ENCODE measurements at regions not wholly inside any gene's neighbourhood (a gene's known extent, or its start where the extent isn't known, plus 50 kb on each side); places are given as distances from the start of the nearest gene placed in this dataset.

DNA sequence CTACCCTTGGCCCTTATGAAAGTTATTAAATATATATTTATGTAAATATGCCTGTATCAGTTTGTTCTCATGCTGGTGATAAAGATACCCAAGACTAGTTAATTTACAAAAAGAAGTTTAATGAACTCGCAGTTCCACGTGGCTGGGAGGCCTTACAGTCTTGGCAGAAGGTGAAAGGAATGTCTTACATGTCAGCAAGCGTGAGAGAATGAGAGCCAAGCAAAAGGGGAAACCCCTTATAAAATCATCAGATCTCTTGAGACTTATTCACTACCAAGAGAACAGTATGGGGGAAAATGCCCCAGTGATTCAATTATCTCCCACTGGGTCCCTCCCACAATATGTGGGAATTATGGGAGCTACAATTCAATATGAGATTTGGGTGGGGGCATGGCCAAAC, 506.0 kb upstream of the ATXN8OS start:
- no peak overlapping the region for H3K4me3 ChIP-seq (ENCODE audit: low read length)
- no peak for DNase-seq (ENCODE audit: low read depth)
- TF ChIP-seq, protein P1, sequence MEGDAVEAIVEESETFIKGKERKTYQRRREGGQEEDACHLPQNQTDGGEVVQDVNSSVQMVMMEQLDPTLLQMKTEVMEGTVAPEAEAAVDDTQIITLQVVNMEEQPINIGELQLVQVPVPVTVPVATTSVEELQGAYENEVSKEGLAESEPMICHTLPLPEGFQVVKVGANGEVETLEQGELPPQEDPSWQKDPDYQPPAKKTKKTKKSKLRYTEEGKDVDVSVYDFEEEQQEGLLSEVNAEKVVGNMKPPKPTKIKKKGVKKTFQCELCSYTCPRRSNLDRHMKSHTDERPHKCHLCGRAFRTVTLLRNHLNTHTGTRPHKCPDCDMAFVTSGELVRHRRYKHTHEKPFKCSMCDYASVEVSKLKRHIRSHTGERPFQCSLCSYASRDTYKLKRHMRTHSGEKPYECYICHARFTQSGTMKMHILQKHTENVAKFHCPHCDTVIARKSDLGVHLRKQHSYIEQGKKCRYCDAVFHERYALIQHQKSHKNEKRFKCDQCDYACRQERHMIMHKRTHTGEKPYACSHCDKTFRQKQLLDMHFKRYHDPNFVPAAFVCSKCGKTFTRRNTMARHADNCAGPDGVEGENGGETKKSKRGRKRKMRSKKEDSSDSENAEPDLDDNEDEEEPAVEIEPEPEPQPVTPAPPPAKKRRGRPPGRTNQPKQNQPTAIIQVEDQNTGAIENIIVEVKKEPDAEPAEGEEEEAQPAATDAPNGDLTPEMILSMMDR (IDR thresholded peaks at IDR 0.05; ENCODE audit: insufficient read depth, low read depth, low read length, missing control alignments), result no peak

DNA sequence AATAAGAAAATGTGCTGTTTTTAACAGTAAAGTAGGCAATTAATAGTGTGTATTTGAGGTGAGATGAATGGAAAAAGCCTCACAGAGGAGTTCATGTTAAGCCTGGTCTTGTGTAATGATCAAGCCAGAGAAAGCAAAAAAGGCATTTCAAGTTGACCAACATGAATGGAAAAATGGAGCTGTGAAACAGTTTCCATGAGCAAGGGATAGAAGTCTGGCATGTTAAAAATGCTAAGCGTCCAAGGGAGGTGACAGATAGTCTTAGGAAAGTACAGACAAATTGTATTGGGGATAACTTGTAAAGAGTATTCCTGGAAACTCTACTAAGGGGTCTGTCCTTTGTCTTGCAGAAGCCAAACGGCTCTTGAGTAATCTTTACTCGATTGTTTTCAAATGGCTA, 506.8 kb upstream of the ATXN8OS start:
- no peak for DNase-seq (ENCODE audit: low read depth)
- no peak overlapping the region for H3K4me3 ChIP-seq (ENCODE audit: low read length)
- TF ChIP-seq, protein P1 (IDR thresholded peaks at IDR 0.05; ENCODE audit: insufficient read depth, low read depth, low read length, missing control alignments), result no peak

DNA sequence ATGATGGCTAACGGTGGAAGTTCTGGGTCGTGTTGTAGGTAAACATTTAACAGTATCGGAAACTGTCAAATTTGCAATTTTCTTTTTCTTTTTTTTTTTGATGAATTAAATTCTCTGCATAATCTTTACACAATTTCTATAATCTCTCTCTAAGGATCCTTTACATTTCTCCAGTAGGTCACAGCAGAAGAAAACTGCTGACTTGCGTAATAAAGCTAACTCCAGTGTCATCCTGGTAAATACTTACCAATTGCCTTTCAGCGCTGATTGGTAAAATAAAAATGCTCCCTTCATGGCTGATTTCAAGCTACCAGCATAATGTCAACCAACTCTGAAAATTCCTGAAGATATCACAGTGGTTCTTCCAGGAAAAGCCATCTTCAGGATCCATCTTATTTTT, 510.5 kb upstream of the ATXN8OS start:
- no peak overlapping the region for H3K4me3 ChIP-seq (ENCODE audit: low read length)
- TF ChIP-seq, protein P1 (IDR thresholded peaks at IDR 0.05; ENCODE audit: insufficient read depth, low read depth, low read length, missing control alignments), result no peak
- DNase-seq (ENCODE audit: low read depth), result no peak

- H3K4me3 ChIP-seq (ENCODE audit: low read length), result no peak overlapping the region
- peak; percentile 10 for DNase-seq (ENCODE audit: low read depth)
- TF ChIP-seq, protein P1 (IDR thresholded peaks at IDR 0.05; ENCODE audit: insufficient read depth, low read depth, low read length, missing control alignments), result no peak
These were observed 512.4 kb upstream of the ATXN8OS start for GRCh38 chr13:69595181-69595580.

- H3K4me3 ChIP-seq (ENCODE audit: low read length), result no peak overlapping the region
- TF ChIP-seq, protein P1 (IDR thresholded peaks at IDR 0.05; ENCODE audit: insufficient read depth, low read depth, low read length, missing control alignments), result no peak
These were observed 516.2 kb upstream of the ATXN8OS start for GRCh38 chr13:69591437-69591836.

GRCh38 chr13:69589531-69590235, 517.9 kb upstream of the ATXN8OS start:
- no peak for DNase-seq (ENCODE audit: low read depth)
- no peak overlapping the region for H3K4me3 ChIP-seq (ENCODE audit: low read length)
- TF ChIP-seq, protein P1 (IDR thresholded peaks at IDR 0.05; ENCODE audit: insufficient read depth, low read depth, low read length, missing control alignments), result no peak

More at GRCh38 chr13:69591437-69591836, 516.2 kb upstream of the ATXN8OS start:
- DNase-seq (ENCODE audit: low read depth), result no peak

- TF ChIP-seq, protein P1 (IDR thresholded peaks at IDR 0.05; ENCODE audit: insufficient read depth, low read depth, low read length, missing control alignments), result peak; percentile 15
- no peak overlapping the region for H3K4me3 ChIP-seq (ENCODE audit: low read length)
- peak; percentile 19 for DNase-seq (ENCODE audit: low read depth)
These were observed 522.0 kb upstream of the ATXN8OS start for GRCh38 chr13:69585656-69586055.

Data from epithelial cell of esophagus (primary cell).